ENCODE measurements at regions not wholly inside any gene's neighbourhood (a gene's known extent, or its start where the extent isn't known, plus 50 kb on each side); places are given as distances from the start of the nearest gene placed in this dataset.

- no peaks in the 10 kb centered on the region for H3K27me3 Mint-ChIP-seq
- H3K36me3 Mint-ChIP-seq (ENCODE audit: low read depth): no peaks in the 10 kb centered on the region
- CTCF ChIA-PET: no interaction called here
- H3K9me3 Mint-ChIP-seq: no peaks in the 10 kb centered on the region
- H3K27ac Mint-ChIP-seq: no peak overlapping the region
- intact Hi-C loops (cut with micrococcal nuclease): no loop called here
- no peaks in the 10 kb centered on the region for H3K4me1 Mint-ChIP-seq (ENCODE audit: low read depth)
- no peak overlapping the region for H3K4me3 Mint-ChIP-seq
- ATAC-seq: no peak
- DNase-seq: no peak
- no peak for TF ChIP-seq CTCF (IDR thresholded peaks at IDR 0.05)
- POLR2A ChIA-PET: no interaction called here
Observed at GRCh38 chr6:114449659-114450058, 106.8 kb upstream of the HS3ST5 start.

GRCh38 chr6:114446342-114446741 lies 103.5 kb upstream of the HS3ST5 start:
- ChIA-PET CTCF (no interaction called here), POLR2A (no interaction called here)
- intact Hi-C loops (cut with micrococcal nuclease): no loop called here
- no peaks in the 10 kb centered on the region for H3K9me3 Mint-ChIP-seq
- no peaks in the 10 kb centered on the region for H3K4me1 Mint-ChIP-seq (ENCODE audit: low read depth)
- no peak overlapping the region for H3K4me3 Mint-ChIP-seq
- ATAC-seq: no peak
- no peak for DNase-seq
- no peaks in the 10 kb centered on the region for H3K27me3 Mint-ChIP-seq
- no peaks in the 10 kb centered on the region for H3K36me3 Mint-ChIP-seq (ENCODE audit: low read depth)
- no peak overlapping the region for H3K27ac Mint-ChIP-seq
- no peak for TF ChIP-seq CTCF (IDR thresholded peaks at IDR 0.05)

GRCh38 chr6:114445846-114446245 lies 103.0 kb upstream of the HS3ST5 start:
- H3K9me3 Mint-ChIP-seq: no peaks in the 10 kb centered on the region
- no peaks in the 10 kb centered on the region for H3K4me1 Mint-ChIP-seq (ENCODE audit: low read depth)
- H3K27ac Mint-ChIP-seq: no peak overlapping the region
- intact Hi-C loops (cut with micrococcal nuclease): no loop called here
- H3K36me3 Mint-ChIP-seq (ENCODE audit: low read depth): no peaks in the 10 kb centered on the region
- no peak for DNase-seq
- no peak overlapping the region for H3K4me3 Mint-ChIP-seq
- CTCF ChIA-PET: no interaction called here
- no peaks in the 10 kb centered on the region for H3K27me3 Mint-ChIP-seq
- TF ChIP-seq CTCF (IDR thresholded peaks at IDR 0.05): no peak
- POLR2A ChIA-PET: no interaction called here
- ATAC-seq: no peak

GRCh38 chr6:114439411-114439810 lies 96.6 kb upstream of the HS3ST5 start:
- H3K27me3 Mint-ChIP-seq: no peaks in the 10 kb centered on the region
- intact Hi-C loops (cut with micrococcal nuclease): no loop called here
- ChIA-PET POLR2A (interaction anchor here (1.2 kb wide), 1 partner anchor 19 kb away, joined by 3 read pairs; no protein-coding TSS in a partner anchor), CTCF (no interaction called here)
- H3K4me1 Mint-ChIP-seq (ENCODE audit: low read depth): no peaks in the 10 kb centered on the region
- DNase-seq (no peak), ATAC-seq (no peak)
- TF ChIP-seq CTCF (IDR thresholded peaks at IDR 0.05): no peak
- no peak overlapping the region for H3K27ac Mint-ChIP-seq
- H3K4me3 Mint-ChIP-seq: no peak overlapping the region
- H3K9me3 Mint-ChIP-seq: peaks cover 1% of the 10 kb centered on the region
- no peaks in the 10 kb centered on the region for H3K36me3 Mint-ChIP-seq (ENCODE audit: low read depth)

GRCh38 chr6:114437235-114437634 lies 94.4 kb upstream of the HS3ST5 start:
- Mint-ChIP-seq H3K4me1 (ENCODE audit: low read depth) (no peaks in the 10 kb centered on the region), H3K9me3 (peaks cover 1% of the 10 kb centered on the region), H3K27ac (no peak overlapping the region), H3K27me3 (no peaks in the 10 kb centered on the region), H3K36me3 (ENCODE audit: low read depth) (no peaks in the 10 kb centered on the region), H3K4me3 (no peak overlapping the region)
- ChIA-PET CTCF (no interaction called here), POLR2A (interaction anchor here (0.6 kb wide), 1 partner anchor 35 kb away, joined by 3 read pairs; no protein-coding TSS in a partner anchor)
- TF ChIP-seq CTCF (IDR thresholded peaks at IDR 0.05): no peak
- ATAC-seq: no peak
- intact Hi-C loops (cut with micrococcal nuclease): no loop called here
- no peak for DNase-seq
